GM21723 (cell line): ENCODE measurements at regions not wholly inside any gene's neighbourhood (a gene's known extent, or its start where the extent isn't known, plus 50 kb on each side); places are given as distances from the start of the nearest gene placed in this dataset.
A peak's percentile ranks its signal among the peaks of the same experiment; 100 is the strongest.
"Not testable (repeated sequence)": the region's sequence is repeated elsewhere in the genome, so short reads cannot be mapped to it uniquely, and the experiment has no call there.

Source experiments
- ATAC-seq: cut with Tn5 transposase; IDR thresholded peaks from one replicate; pipeline ENCODE4 v1.9.1; 2021; ENCODE audit warnings: mild to moderate bottlenecking, moderate library complexity; ENCODE audit not compliant: unreplicated experiment

GRCh38 chr21:41571938-41572510 lies 64.1 kb upstream of the TMPRSS2 start:
- ATAC-seq = no peak

GRCh38 chr21:41570791-41571355 lies 62.9 kb upstream of the TMPRSS2 start:
- peak; percentile 86 for ATAC-seq

- no peak for ATAC-seq
Measured at GRCh38 chr21:41568606-41569385, 60.8 kb upstream of the TMPRSS2 start.

GRCh38 chr21:41567901-41568510 lies 60.0 kb upstream of the TMPRSS2 start:
- ATAC-seq = no peak

- not testable (repeated sequence) for ATAC-seq
Measured at GRCh38 chr21:41567237-41567636, 59.3 kb upstream of the TMPRSS2 start.

- no peak for ATAC-seq
Measured at GRCh38 chr21:41566500-41567014, 58.6 kb upstream of the TMPRSS2 start.

GRCh38 chr21:41565550-41565949 lies 57.6 kb upstream of the TMPRSS2 start:
- ATAC-seq = no peak

GRCh38 chr21:41564871-41565274 lies 56.9 kb upstream of the TMPRSS2 start:
- no peak for ATAC-seq

- no peak for ATAC-seq
Measured at GRCh38 chr21:41562101-41563000, 54.4 kb upstream of the TMPRSS2 start.

- ATAC-seq = no peak
Measured at GRCh38 chr21:41561701-41562100, 53.7 kb upstream of the TMPRSS2 start.

GRCh38 chr21:41560661-41561158 lies 52.8 kb upstream of the TMPRSS2 start:
- no peak for ATAC-seq

- ATAC-seq = peak; percentile 61
Measured at GRCh38 chr21:41559658-41560631, 52.0 kb upstream of the TMPRSS2 start.

- ATAC-seq = no peak
Measured at GRCh38 chr21:41558842-41559241, 50.9 kb upstream of the TMPRSS2 start.

GRCh38 chr21:41557884-41558283 lies 49.9 kb upstream of the TMPRSS2 start:
- ATAC-seq = no peak
